Large intestine (tissue), 3 donors: ENCODE measurements at regions not wholly inside any gene's neighbourhood (a gene's known extent, or its start where the extent isn't known, plus 50 kb on each side); places are given as distances from the start of the nearest gene placed in this dataset.
"Not testable (repeated sequence)": the region's sequence is repeated elsewhere in the genome, so short reads cannot be mapped to it uniquely, and the experiment has no call there.

Source experiments
- DNase-seq, 2 donors: peaks; one replicate each; pipeline versions ENCODE4 v3.0.0 to v3.0.0-alpha.2; 2013
- H3K27ac ChIP-seq: one replicate; pipeline ENCODE4 v1.5.1; 2013; ENCODE audit warnings: low read length
- H3K27me3 ChIP-seq: 2 replicates; pipeline ENCODE4 v1.6.1; 2013; ENCODE audit warnings: low read length; ENCODE audit not compliant: control insufficient read depth, insufficient read depth
- H3K36me3 ChIP-seq: 2 replicates; pipeline ENCODE4 v1.6.1; 2013; ENCODE audit warnings: low read length; ENCODE audit not compliant: control insufficient read depth, insufficient read depth
- H3K4me1 ChIP-seq: one replicate; pipeline ENCODE4 v1.6.1; 2013; ENCODE audit warnings: low read length; ENCODE audit not compliant: control insufficient read depth, insufficient read depth
- H3K4me3 ChIP-seq: one replicate; pipeline ENCODE4 v1.5.1; 2013; ENCODE audit warnings: low read length
- H3K9me3 ChIP-seq: one replicate; pipeline ENCODE4 v1.6.1; 2013; ENCODE audit warnings: mild to moderate bottlenecking, low read depth, low read length, moderate library complexity; ENCODE audit not compliant: control insufficient read depth
- WGBS: methylation state at CpG from one replicate; pipeline ENCODE4 v1.1.5; 2013; ENCODE audit warnings: low lambda C conversion rate; ENCODE audit not compliant: insufficient coverage; 5-methylcytosine and 5-hydroxymethylcytosine counted together

DNA sequence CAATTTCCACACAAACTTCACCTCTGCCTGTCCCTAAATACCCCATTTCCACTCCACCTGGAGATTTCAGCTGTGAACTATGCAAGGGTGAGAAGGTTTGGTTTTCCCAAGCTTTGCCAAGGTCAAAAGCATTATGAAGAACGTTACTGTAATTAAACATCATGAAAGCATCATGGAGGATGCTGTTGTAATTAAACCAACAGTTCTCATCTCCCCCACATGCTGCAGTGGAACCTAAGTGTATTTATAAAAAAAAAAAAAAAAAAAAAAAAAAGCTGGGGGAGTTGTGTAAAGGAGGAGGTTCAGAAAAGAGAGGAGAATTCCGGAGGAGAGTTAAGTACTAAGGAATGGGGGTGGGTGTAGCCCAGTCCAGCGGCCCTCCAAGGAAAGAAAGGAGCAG lies 474.9 kb upstream of the JARID2 start:
- WGBS = no CpG with 5 or more reads among the region's 3 CpGs
- H3K36me3 ChIP-seq = no peaks in the 10 kb centered on the region
- H3K4me1 ChIP-seq = no peaks in the 10 kb centered on the region
- H3K27me3 ChIP-seq = no peaks in the 10 kb centered on the region
- no peak overlapping the region for H3K27ac ChIP-seq
- H3K4me3 ChIP-seq = no peak overlapping the region
- no peak for DNase-seq
- H3K9me3 ChIP-seq = no peaks in the 10 kb centered on the region

DNA sequence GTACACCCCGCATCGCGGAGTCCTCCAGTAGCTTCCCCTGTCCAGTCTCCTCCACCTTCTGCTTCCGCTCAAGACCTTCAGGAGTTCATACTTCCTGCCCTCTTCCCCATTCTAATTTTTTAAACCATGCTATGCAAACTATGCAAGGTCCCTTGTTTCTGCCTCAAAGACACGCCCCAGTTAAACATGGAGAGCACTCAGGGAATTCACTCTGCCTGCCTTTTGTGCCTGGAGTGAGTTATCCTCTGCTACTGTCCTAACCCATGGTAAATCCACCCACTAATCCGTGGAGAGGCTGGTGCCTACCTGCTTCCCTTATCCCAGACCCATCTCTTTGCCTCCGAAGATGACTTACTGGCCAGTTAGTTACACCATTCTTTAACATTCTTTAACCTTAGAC lies 473.7 kb upstream of the JARID2 start:
- Histone ChIP-seq H3K27ac (no peak overlapping the region), H3K27me3 (no peaks in the 10 kb centered on the region), H3K9me3 (no peaks in the 10 kb centered on the region), H3K4me3 (no peak overlapping the region), H3K36me3 (no peaks in the 10 kb centered on the region), H3K4me1 (no peaks in the 10 kb centered on the region)
- 95% methylated on average over 4 of the region's 7 CpGs for WGBS
- no peak for DNase-seq

- H3K36me3 ChIP-seq = no peaks in the 10 kb centered on the region
- WGBS = 80% methylated on average over 1 of the region's 1 CpG
These were observed 470.3 kb upstream of the JARID2 start for GRCh38 chr6:14775528-14775927.

DNA sequence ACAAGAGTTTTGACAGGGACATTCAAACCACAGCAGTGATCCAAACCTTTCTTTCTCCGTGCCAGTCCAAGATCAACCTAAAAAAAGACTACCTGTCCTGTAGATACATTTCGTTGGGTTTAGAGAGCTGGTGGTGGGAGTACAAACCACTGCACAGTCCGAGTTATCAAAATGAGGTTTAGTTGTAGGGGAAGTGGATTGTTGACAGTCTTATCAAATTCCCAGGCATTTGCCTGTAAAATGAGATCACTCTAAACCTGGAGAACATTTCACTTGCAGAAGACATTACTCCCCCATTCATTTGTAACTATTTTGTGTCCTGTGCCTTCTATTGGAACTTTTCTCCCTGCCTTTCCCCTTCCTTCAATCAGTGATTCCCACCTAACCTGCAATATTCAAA lies 469.6 kb upstream of the JARID2 start:
- Histone ChIP-seq H3K36me3 (no peaks in the 10 kb centered on the region), H3K27me3 (no peaks in the 10 kb centered on the region), H3K27ac (no peak overlapping the region), H3K4me3 (no peak overlapping the region), H3K4me1 (no peaks in the 10 kb centered on the region), H3K9me3 (no peaks in the 10 kb centered on the region)
- no CpG with 5 or more reads among the region's 3 CpGs for WGBS
- no peak for DNase-seq

More at GRCh38 chr6:14775528-14775927, 470.3 kb upstream of the JARID2 start:
- Histone ChIP-seq H3K27me3 (no peaks in the 10 kb centered on the region), H3K4me1 (no peaks in the 10 kb centered on the region), H3K27ac (no peak overlapping the region), H3K4me3 (no peak overlapping the region), H3K9me3 (no peaks in the 10 kb centered on the region)
- DNase-seq = no peak

DNA sequence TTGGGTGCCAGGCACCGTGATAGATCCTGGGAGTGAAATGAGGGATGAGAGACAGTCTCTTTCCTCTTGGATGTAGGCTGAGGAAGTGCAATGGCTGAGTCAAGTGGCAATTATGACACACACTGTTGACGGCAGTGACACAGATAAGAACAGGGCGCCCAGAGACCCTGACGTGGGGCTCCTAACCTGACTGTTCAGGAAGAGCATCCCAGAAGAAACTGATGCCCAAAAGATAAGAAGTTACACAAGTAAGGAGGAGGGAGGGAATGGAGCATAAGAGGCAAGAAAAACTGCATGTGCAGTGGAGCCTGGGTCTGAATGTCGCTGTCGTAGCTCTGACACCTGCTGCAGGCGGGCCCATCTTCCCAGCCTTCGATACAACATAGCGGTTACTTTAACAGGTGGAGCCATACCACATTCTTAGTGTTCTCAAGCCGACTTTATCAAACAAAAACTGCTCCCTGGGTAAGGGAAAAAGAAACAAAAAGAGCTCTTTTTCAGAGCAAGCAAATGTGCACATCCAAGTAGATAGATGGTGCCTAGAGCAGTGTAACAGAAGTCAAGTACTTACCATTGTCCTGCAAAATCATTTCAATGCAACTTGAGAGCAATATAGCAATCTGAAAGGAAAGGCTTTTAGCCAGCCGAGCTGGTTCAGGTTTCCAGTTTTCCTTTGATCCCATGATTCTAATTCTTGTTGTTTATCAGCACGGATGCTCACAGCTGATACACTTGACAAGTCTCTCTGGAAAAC lies 463.9 kb upstream of the JARID2 start:
- WGBS = 58% methylated on average over 3 of the region's 12 CpGs
- DNase-seq = no peak
- Histone ChIP-seq H3K27me3 (no peaks in the 10 kb centered on the region), H3K9me3 (peaks cover 7% of the 10 kb centered on the region), H3K36me3 (no peaks in the 10 kb centered on the region), H3K27ac (no peak overlapping the region), H3K4me3 (no peak overlapping the region), H3K4me1 (peaks cover 5% of the 10 kb centered on the region)

- DNase-seq, H3K4me1 ChIP-seq, H3K9me3 ChIP-seq, H3K27me3 ChIP-seq, H3K4me3 ChIP-seq, H3K36me3 ChIP-seq, H3K27ac ChIP-seq: not testable (repeated sequence)
- WGBS = no CpG with 5 or more reads among the region's 10 CpGs
These were observed 462.9 kb upstream of the JARID2 start for GRCh38 chr6:14782921-14783464.

DNA sequence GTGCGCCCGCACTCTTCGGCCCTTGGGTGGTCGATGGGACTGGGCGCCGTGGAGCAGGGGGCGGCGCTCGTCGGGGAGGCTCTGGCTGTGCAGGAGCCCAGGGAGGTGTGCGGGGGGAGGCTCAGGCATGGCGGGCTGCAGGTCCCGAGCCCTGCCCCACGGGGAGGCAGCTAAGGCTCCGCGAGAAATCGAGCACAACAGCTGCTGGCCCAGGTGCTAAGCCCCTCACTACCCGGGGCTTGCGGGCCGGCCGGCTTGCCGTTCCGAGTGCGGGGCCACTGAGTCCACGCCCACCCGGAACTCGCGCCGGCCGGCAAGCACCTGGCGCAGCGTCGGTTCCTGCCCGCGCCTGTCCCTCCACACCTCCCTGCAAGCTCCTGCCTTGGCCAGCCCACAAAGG lies 462.3 kb upstream of the JARID2 start:
- H3K27ac ChIP-seq = no peak overlapping the region
- peaks cover 5% of the 10 kb centered on the region for H3K4me1 ChIP-seq
- H3K27me3 ChIP-seq = no peaks in the 10 kb centered on the region
- DNase-seq = no peak
- H3K4me3 ChIP-seq = no peak overlapping the region
- H3K9me3 ChIP-seq = peaks cover 7% of the 10 kb centered on the region
- no peaks in the 10 kb centered on the region for H3K36me3 ChIP-seq
- WGBS = no CpG with 5 or more reads among the region's 35 CpGs

DNA sequence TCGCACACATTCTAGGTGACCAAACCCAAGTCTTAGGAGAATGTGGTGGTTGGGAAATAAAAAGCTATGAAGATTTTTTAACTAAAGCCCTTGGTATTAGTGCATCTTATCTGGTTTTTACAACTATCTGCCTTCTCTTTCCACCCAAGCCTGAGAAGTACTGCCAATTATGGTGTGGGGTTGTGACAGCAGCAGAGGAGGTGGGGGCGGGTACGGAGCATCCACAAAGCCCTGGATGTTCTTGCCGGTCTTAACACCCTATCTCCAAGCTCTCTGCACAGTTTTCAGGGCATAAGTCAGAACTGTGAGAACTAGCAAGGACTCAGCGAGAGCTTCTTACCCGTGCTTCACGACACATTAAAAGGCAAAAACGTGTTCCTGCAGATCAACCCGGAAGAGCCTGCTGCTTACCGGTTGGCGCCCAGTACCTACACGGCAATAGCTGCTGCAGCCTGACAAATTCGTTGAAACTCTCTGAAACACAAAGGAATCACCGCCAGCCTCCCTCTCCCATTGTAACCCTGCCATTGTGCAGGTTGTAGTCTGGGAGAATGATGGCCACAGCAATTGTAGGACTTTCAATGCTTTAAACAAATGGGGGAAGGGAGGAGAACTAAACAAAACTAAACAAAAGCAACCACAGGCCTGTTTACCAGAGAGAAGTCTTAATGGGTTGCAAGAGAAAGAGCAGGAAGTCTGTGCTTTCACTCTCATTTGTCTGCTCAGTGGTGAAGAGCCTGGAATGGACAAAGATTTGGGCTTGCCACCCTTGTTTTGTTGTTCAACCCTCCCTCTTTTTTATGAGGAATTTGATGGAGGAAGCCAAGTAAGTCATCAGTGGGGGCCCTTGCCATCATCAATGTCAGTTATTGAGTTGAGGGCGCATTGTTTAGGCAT lies 461.0 kb upstream of the JARID2 start:
- H3K9me3 ChIP-seq = peaks cover 7% of the 10 kb centered on the region
- no CpG with 5 or more reads among the region's 15 CpGs for WGBS
- no peak for DNase-seq
- no peaks in the 10 kb centered on the region for H3K27me3 ChIP-seq
- H3K27ac ChIP-seq = no peak overlapping the region
- H3K36me3 ChIP-seq = no peaks in the 10 kb centered on the region
- H3K4me3 ChIP-seq = no peak overlapping the region
- H3K4me1 ChIP-seq = peaks cover 5% of the 10 kb centered on the region

GRCh38 chr6:14785493-14785790 lies 460.4 kb upstream of the JARID2 start:
- WGBS = no CpG with 5 or more reads among the region's 2 CpGs
- H3K4me3 ChIP-seq = no peak overlapping the region
- H3K27me3 ChIP-seq = no peaks in the 10 kb centered on the region
- H3K4me1 ChIP-seq = peaks cover 5% of the 10 kb centered on the region
- no peaks in the 10 kb centered on the region for H3K36me3 ChIP-seq
- no peak for DNase-seq
- H3K27ac ChIP-seq = no peak overlapping the region
- H3K9me3 ChIP-seq = peaks cover 7% of the 10 kb centered on the region

DNA sequence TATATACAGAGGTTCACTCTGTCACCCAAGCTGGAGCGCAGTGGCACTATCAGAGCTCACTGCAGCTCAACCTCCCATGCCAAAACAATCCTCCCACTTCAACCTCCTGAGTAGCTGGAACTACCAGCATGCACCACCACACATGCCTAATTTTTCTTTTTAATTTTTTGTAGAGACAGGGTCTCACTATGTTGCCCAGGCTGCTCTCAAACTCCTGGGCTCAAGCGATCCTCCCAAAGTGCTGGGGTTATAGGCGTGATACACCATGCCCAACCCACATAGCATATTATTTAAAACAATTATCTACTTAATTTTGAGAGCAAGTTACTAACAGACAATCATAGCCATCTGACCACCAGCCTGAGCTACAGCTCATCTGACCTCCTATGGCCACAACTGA lies 459.9 kb upstream of the JARID2 start:
- H3K27me3 ChIP-seq = no peaks in the 10 kb centered on the region
- DNase-seq = no peak
- peaks cover 5% of the 10 kb centered on the region for H3K4me1 ChIP-seq
- H3K36me3 ChIP-seq = no peaks in the 10 kb centered on the region
- no peak overlapping the region for H3K27ac ChIP-seq
- H3K4me3 ChIP-seq = no peak overlapping the region
- H3K9me3 ChIP-seq = peaks cover 7% of the 10 kb centered on the region
- WGBS = no CpG with 5 or more reads among the region's 3 CpGs
